ENCODE measurements at regions not wholly inside any gene's neighbourhood (a gene's known extent, or its start where the extent isn't known, plus 50 kb on each side); places are given as distances from the start of the nearest gene placed in this dataset.

DNA sequence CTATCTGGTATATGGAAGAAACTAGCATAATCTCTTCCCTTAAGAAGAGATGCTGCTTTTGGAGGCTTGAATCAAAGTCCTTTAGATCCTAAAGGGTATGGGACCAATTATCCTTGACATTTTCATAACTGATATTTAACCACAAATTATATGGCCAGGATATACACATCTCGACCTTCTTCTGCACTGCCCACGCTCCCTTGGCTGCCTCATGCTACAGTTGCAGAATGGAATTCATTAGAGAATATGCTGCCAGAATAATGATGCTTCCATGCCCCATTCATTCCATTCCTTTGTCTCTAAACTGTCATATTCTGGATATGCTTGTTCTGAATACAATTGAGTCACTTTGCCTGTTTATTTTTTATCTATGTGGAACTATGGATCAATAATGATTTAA lies 157.1 kb upstream of the PACRGL start:
- H3K4me1 Mint-ChIP-seq (ENCODE audit: low read depth), result no peaks in the 10 kb centered on the region
- H3K4me3 Mint-ChIP-seq, result no peak overlapping the region
- ATAC-seq (no peak), DNase-seq (no peak)
- POLR2A ChIA-PET, result no interaction called here
- CTCF ChIA-PET, result no interaction called here
- H3K9me3 Mint-ChIP-seq, result no peaks in the 10 kb centered on the region
- TF ChIP-seq, protein P1, sequence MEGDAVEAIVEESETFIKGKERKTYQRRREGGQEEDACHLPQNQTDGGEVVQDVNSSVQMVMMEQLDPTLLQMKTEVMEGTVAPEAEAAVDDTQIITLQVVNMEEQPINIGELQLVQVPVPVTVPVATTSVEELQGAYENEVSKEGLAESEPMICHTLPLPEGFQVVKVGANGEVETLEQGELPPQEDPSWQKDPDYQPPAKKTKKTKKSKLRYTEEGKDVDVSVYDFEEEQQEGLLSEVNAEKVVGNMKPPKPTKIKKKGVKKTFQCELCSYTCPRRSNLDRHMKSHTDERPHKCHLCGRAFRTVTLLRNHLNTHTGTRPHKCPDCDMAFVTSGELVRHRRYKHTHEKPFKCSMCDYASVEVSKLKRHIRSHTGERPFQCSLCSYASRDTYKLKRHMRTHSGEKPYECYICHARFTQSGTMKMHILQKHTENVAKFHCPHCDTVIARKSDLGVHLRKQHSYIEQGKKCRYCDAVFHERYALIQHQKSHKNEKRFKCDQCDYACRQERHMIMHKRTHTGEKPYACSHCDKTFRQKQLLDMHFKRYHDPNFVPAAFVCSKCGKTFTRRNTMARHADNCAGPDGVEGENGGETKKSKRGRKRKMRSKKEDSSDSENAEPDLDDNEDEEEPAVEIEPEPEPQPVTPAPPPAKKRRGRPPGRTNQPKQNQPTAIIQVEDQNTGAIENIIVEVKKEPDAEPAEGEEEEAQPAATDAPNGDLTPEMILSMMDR (IDR thresholded peaks at IDR 0.05), result no peak
- intact Hi-C loops (cut with micrococcal nuclease), result no loop called here
- no peaks in the 10 kb centered on the region for H3K27me3 Mint-ChIP-seq
- no peak overlapping the region for H3K27ac Mint-ChIP-seq
- H3K36me3 Mint-ChIP-seq (ENCODE audit: low read depth), result no peaks in the 10 kb centered on the region

DNA sequence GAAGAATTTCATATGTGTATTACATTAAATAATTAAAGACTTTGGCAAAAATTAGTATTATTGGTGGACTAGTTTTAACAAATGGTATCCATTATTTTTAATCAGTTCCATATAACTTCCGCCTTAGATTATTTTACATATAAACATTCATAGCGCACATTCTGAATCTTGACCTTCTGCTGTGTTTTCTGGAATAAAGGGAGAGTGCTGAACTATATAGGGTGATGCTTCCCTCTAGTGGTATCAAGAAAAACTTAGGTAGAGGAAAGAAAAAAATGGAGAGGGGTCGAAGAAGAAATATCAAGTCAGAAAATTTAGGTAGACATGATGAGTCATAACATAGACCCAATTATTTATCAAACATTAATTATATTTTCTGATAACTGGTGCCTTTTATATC lies 155.6 kb upstream of the PACRGL start:
- no peak overlapping the region for H3K4me3 Mint-ChIP-seq
- ChIA-PET POLR2A (no interaction called here), CTCF (interaction anchor here (1.2 kb wide), 1 partner anchor 125 kb away, joined by 3 read pairs; no protein-coding TSS in a partner anchor)
- TF ChIP-seq, protein P1 (IDR thresholded peaks at IDR 0.05), result no peak
- ATAC-seq, result no peak
- no peak overlapping the region for H3K27ac Mint-ChIP-seq
- no peaks in the 10 kb centered on the region for H3K27me3 Mint-ChIP-seq
- no peak for DNase-seq
- intact Hi-C loops (cut with micrococcal nuclease), result loop anchor here (5.0 kb wide), 1 partner anchor 127 kb away; no protein-coding TSS in a partner anchor
- no peaks in the 10 kb centered on the region for H3K36me3 Mint-ChIP-seq (ENCODE audit: low read depth)
- no peaks in the 10 kb centered on the region for H3K4me1 Mint-ChIP-seq (ENCODE audit: low read depth)
- H3K9me3 Mint-ChIP-seq, result no peaks in the 10 kb centered on the region

DNA sequence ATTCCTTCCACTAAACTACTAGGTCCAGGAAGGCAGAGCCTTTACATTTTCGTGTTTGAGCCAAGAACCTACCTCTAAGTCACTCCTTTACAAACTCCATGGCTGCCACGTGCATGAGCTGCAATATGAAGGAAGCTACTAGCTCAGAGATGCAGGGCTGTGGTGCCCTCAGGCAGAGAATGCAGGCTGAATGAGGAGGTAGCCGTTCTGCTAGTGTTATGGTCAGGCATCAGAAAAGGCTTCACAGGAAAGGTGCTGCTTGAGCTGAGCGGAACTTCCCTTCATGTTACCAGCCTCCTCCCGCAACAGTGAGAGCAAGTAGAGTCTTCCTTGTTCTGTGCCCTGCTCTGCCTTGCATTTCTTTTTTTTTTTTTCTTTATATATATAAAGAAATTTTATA lies 148.3 kb upstream of the PACRGL start:
- TF ChIP-seq, protein P1 (IDR thresholded peaks at IDR 0.05), result no peak
- no peaks in the 10 kb centered on the region for H3K36me3 Mint-ChIP-seq (ENCODE audit: low read depth)
- CTCF ChIA-PET, result interaction anchor here (0.6 kb wide), 1 partner anchor 221 kb away, joined by 3 read pairs; no protein-coding TSS in a partner anchor
- intact Hi-C loops (cut with micrococcal nuclease), result no loop called here
- H3K4me1 Mint-ChIP-seq (ENCODE audit: low read depth), result no peaks in the 10 kb centered on the region
- no peak overlapping the region for H3K4me3 Mint-ChIP-seq
- H3K9me3 Mint-ChIP-seq, result no peaks in the 10 kb centered on the region
- DNase-seq (no peak), ATAC-seq (no peak)
- POLR2A ChIA-PET, result interaction anchor here (0.5 kb wide), 1 partner anchor 78 kb away, joined by 3 read pairs; no protein-coding TSS in a partner anchor
- H3K27ac Mint-ChIP-seq, result no peak overlapping the region
- H3K27me3 Mint-ChIP-seq, result no peaks in the 10 kb centered on the region

DNA sequence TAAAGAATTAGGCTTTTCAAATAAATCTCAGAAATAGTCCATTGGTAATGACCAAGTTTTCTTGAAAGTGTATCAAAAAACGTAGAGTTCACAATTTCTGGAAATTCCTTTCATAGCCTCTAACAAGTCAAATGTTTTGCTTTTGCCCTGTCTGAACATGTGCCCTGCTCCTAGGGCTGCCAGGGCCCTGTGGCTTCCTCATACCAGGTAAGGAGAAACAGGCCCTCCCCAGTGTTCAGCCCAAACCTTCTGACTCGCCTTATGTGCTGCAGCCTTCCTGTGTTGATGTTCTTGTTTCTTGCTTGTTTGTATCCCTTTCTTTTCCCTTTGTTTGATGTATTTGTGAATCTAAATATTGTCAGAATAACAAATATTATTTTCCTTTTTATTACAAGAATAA lies 146.1 kb upstream of the PACRGL start:
- H3K4me3 Mint-ChIP-seq, result no peak overlapping the region
- no peak for DNase-seq
- ChIA-PET CTCF (no interaction called here), POLR2A (no interaction called here)
- TF ChIP-seq, protein P1 (IDR thresholded peaks at IDR 0.05), result no peak
- no peak overlapping the region for H3K27ac Mint-ChIP-seq
- no peaks in the 10 kb centered on the region for H3K36me3 Mint-ChIP-seq (ENCODE audit: low read depth)
- H3K9me3 Mint-ChIP-seq, result no peaks in the 10 kb centered on the region
- no peaks in the 10 kb centered on the region for H3K27me3 Mint-ChIP-seq
- H3K4me1 Mint-ChIP-seq (ENCODE audit: low read depth), result no peaks in the 10 kb centered on the region
- intact Hi-C loops (cut with micrococcal nuclease), result no loop called here
- no peak for ATAC-seq

DNA sequence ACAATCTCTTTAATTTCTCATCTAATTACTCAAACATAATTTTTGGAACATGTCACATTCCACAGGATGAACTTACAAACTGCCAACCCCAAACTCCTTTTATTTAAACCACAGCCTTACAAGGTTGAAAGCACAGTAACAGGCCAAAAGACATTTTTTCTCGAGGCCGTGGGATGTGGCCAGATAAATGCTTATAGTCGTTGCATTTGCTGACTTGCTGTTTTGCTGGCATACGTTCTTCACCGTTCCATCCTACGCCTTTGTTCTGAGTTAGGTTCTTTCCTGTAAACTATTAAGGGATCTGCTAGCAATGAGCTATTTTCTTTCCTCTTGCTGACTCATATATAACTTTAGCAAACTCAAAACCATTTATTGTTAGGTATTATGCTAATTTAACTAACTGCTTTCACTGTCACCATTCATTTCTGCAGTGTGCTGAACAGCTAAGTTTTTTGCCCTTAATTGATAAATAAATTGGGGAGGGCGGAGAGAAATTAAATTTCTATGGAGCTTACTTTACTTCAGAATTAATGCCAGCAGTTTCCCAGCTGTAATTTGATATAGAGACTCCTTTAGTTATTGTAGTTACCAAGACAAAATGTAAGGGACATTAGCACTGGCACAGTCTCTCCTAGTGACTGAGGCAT lies 135.1 kb upstream of the PACRGL start:
- Mint-ChIP-seq H3K27ac (no peak overlapping the region), H3K36me3 (ENCODE audit: low read depth) (no peaks in the 10 kb centered on the region), H3K27me3 (no peaks in the 10 kb centered on the region), H3K4me1 (ENCODE audit: low read depth) (no peaks in the 10 kb centered on the region), H3K4me3 (no peak overlapping the region), H3K9me3 (no peaks in the 10 kb centered on the region)
- CTCF ChIA-PET, result no interaction called here
- ATAC-seq (no peak), DNase-seq (no peak)
- intact Hi-C loops (cut with micrococcal nuclease), result no loop called here
- POLR2A ChIA-PET, result no interaction called here
- TF ChIP-seq, protein P1 (IDR thresholded peaks at IDR 0.05), result no peak
